Natural killer cell (primary cell): ENCODE measurements at regions not wholly inside any gene's neighbourhood (a gene's known extent, or its start where the extent isn't known, plus 50 kb on each side); places are given as distances from the start of the nearest gene placed in this dataset.

Experiments used
- ATAC-seq, 3 donors: fragments of 150-1000 bp in 2 of 3; fragments of 200-7000 bp in 1 of 3; cut with Tn5 transposase; 1 replicate in 1 of 3; 2 replicates in 2 of 3; pipeline ENCODE4 v1.10.0; 2021; ENCODE audit warnings: mild to moderate bottlenecking in 2 of 3, moderate library complexity in 2 of 3
- DNase-seq, 2 donors: peaks; one replicate each; pipeline versions ENCODE4 v3.0.0 to v3.0.0-alpha.2; 2013 to 2021; ENCODE audit warnings: mixed read lengths in 1 of 2
- H3K27ac ChIP-seq: one replicate; pipeline ENCODE4 v1.5.1; 2013; ENCODE audit warnings: mild to moderate bottlenecking, low read length
- H3K27me3 ChIP-seq: one replicate; pipeline ENCODE4 v1.6.1; 2013; ENCODE audit warnings: low read length; ENCODE audit not compliant: control insufficient read depth, insufficient read depth
- H3K36me3 ChIP-seq: one replicate; pipeline ENCODE4 v1.6.1; 2013; ENCODE audit warnings: low read length; ENCODE audit not compliant: control insufficient read depth, insufficient read depth
- H3K4me1 ChIP-seq: one replicate; pipeline ENCODE4 v1.6.1; 2013; ENCODE audit warnings: low read length; ENCODE audit not compliant: control insufficient read depth, insufficient read depth
- H3K4me3 ChIP-seq: one replicate; pipeline ENCODE4 v1.5.1; 2013; ENCODE audit warnings: low read length
- H3K9me3 ChIP-seq: one replicate; pipeline ENCODE4 v1.6.1; 2013; ENCODE audit warnings: low read length; ENCODE audit not compliant: control insufficient read depth, insufficient read depth
- H3K27ac Mint-ChIP-seq, 2 donors: one replicate each; pipeline ENCODE4 v1.8.0; 2022; ENCODE audit warnings: mild to moderate bottlenecking in 2 of 2, mixed read lengths in 2 of 2, moderate library complexity in 1 of 2
- H3K27me3 Mint-ChIP-seq, 2 donors: one replicate each; pipeline ENCODE4 v1.8.0; 2022; ENCODE audit warnings: low read depth in 2 of 2, mixed read lengths in 2 of 2
- H3K36me3 Mint-ChIP-seq: one replicate; pipeline ENCODE4 v1.8.0; 2022; ENCODE audit warnings: mixed read lengths
- H3K4me1 Mint-ChIP-seq, 2 donors: one replicate each; pipeline ENCODE4 v1.8.0; 2022; ENCODE audit warnings: mixed read lengths in 2 of 2
- H3K4me3 Mint-ChIP-seq: one replicate; pipeline ENCODE4 v1.8.0; 2022; ENCODE audit warnings: mild to moderate bottlenecking, moderate library complexity, mixed read lengths
- H3K9me3 Mint-ChIP-seq, 2 donors: one replicate each; pipeline ENCODE4 v1.8.0; 2022; ENCODE audit warnings: mixed read lengths in 2 of 2
- WGBS: methylation state at CpG from one replicate; pipeline ENCODE4 v1.1.7; 2013; ENCODE audit warnings: missing lambda C conversion rate; ENCODE audit not compliant: insufficient coverage; 5-methylcytosine and 5-hydroxymethylcytosine counted together
- intact Hi-C: fragments of 100-400 bp; cut with micrococcal nuclease; formaldehyde crosslinking; loops from one replicate; pipeline ENCODE4 v1.14.2; 2022
- TF ChIP-seq, protein P1 (sequence below): fragments of 200-600 bp; IDR thresholded peaks from one replicate; pipeline ENCODE4 v1.8.0; 2022; ENCODE audit warnings: antibody characterized with exemption

DNA sequence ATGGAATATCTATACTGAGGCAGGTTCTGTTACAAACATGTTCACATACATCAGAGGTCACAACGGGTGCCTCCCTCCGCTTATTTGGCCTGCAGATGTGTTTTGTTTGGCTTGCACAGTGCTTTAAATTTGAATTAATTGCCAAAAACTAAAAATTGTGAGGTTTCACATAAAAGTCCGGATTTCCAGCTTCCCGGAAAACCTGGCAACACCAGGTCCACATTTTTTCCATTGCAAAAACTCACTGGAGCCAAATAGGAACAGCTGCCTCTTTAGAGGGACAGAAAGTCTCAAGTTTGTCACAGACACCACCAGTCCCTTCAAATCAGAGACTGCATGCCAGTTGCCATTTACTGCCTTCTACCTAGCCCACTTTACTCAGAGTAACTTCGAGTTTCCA lies 205.9 kb upstream of the MDFIC2 start:
- DNase-seq = no peak
- TF ChIP-seq, protein P1, sequence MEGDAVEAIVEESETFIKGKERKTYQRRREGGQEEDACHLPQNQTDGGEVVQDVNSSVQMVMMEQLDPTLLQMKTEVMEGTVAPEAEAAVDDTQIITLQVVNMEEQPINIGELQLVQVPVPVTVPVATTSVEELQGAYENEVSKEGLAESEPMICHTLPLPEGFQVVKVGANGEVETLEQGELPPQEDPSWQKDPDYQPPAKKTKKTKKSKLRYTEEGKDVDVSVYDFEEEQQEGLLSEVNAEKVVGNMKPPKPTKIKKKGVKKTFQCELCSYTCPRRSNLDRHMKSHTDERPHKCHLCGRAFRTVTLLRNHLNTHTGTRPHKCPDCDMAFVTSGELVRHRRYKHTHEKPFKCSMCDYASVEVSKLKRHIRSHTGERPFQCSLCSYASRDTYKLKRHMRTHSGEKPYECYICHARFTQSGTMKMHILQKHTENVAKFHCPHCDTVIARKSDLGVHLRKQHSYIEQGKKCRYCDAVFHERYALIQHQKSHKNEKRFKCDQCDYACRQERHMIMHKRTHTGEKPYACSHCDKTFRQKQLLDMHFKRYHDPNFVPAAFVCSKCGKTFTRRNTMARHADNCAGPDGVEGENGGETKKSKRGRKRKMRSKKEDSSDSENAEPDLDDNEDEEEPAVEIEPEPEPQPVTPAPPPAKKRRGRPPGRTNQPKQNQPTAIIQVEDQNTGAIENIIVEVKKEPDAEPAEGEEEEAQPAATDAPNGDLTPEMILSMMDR = no peak
- Histone ChIP-seq H3K27ac (no peak overlapping the region), H3K9me3 (no peaks in the 10 kb centered on the region), H3K36me3 (no peaks in the 10 kb centered on the region), H3K27me3 (no peaks in the 10 kb centered on the region), H3K4me3 (no peak overlapping the region), H3K4me1 (no peaks in the 10 kb centered on the region)
- no peak for ATAC-seq
- Mint-ChIP-seq H3K4me3 (no peak overlapping the region), H3K36me3 (no peaks in the 10 kb centered on the region), H3K9me3 (no peaks in the 10 kb centered on the region), H3K27me3 (peaks cover 0 to 4% of the 10 kb centered on the region in 2 donors), H3K27ac (no peak overlapping the region), H3K4me1 (no peaks in the 10 kb centered on the region)
- intact Hi-C loops = no loop called here
- WGBS = 86% methylated on average over 5 of the region's 5 CpGs

DNA sequence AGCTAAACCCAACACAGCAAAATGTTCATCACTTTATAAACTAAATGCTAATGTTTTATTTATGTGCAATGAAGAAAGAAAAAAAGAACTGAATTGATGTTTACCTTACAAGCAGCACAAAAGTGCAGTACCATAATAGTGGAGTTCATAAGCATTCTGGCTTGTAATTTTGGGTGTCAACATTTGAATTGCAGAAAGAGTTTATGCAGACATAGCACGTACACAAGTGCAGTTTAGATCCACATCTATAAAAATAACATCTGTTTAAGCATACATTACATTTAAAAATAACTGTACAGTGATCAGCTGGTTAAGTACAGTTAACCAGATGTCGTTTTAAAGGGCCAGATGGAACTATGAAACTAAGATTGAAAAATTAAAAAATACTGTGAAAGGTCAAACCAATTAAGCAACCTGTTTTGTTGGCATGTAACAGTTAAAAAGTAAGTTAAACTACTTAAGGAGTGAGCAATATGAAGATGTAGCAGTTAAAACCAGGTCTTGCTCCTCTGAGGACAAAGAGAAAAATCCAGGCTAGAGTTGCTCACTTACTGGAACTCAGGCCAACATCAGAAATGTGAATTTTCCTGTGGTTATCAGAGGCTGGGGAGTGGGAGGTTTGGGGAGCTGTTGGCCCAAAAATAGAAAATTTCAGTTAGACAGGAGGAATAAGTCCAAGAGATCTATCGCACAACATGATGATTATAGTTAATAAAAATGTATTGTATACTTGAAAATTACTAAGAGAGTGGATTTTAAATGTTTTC lies 204.9 kb upstream of the MDFIC2 start:
- no peak for ATAC-seq
- Histone ChIP-seq H3K9me3 (no peaks in the 10 kb centered on the region), H3K27ac (no peak overlapping the region), H3K4me3 (no peak overlapping the region), H3K4me1 (no peaks in the 10 kb centered on the region), H3K27me3 (no peaks in the 10 kb centered on the region), H3K36me3 (no peaks in the 10 kb centered on the region)
- Mint-ChIP-seq H3K4me1 (no peaks in the 10 kb centered on the region), H3K27ac (no peak overlapping the region), H3K36me3 (no peaks in the 10 kb centered on the region), H3K9me3 (no peaks in the 10 kb centered on the region), H3K27me3 (peaks cover 0 to 4% of the 10 kb centered on the region in 2 donors), H3K4me3 (no peak overlapping the region)
- intact Hi-C loops = no loop called here
- WGBS = 47% methylated on average over 2 of the region's 3 CpGs
- TF ChIP-seq, protein P1 = no peak
- no peak for DNase-seq

DNA sequence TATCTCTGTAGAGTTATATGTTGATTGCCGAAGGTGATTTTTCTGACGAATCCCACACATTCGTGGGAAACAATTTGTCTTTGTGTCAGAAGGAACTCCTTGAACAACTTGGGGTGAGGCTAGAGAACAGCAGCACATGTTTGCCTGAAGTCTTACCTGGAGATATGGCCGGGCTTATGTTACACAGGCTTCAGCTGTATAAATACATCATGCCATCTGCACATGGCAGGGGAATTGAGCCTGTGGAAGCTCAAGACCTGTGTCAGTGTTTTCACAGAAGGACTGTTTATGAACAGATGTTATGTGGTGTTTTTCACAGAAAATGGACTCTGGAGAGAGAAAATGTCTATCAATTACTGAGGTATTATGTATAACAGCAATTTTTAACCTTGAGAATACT lies 203.6 kb upstream of the MDFIC2 start:
- no peak for DNase-seq
- Histone ChIP-seq H3K36me3 (no peaks in the 10 kb centered on the region), H3K4me3 (no peak overlapping the region), H3K27me3 (no peaks in the 10 kb centered on the region), H3K4me1 (no peaks in the 10 kb centered on the region), H3K27ac (no peak overlapping the region), H3K9me3 (no peaks in the 10 kb centered on the region)
- Mint-ChIP-seq H3K9me3 (no peaks in the 10 kb centered on the region), H3K27ac (no peak overlapping the region), H3K4me1 (no peaks in the 10 kb centered on the region), H3K27me3 (peaks cover 0 to 4% of the 10 kb centered on the region in 2 donors), H3K36me3 (no peaks in the 10 kb centered on the region), H3K4me3 (no peak overlapping the region)
- TF ChIP-seq, protein P1 = no peak
- intact Hi-C loops = no loop called here
- WGBS = 87% methylated on average over 4 of the region's 4 CpGs
- no peak for ATAC-seq

DNA sequence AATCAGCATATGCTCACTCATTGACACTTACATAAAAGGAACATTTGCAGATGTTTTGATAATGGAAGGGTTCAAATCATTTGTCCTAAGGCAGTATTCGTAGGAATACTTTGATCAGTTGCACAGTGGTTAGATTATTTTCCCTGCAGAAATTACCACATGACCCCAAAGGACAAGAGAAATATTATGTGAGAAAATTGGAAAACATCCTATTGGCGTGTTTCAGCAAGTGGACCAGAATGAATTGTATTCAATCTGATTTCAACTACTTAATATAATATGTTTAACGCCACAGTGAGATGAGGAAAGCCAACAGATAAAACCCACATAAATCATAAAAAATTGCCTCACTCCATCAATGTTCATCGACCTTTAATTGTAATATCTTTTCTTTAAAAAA lies 195.0 kb upstream of the MDFIC2 start:
- Histone ChIP-seq H3K27me3 (no peaks in the 10 kb centered on the region), H3K4me3 (no peak overlapping the region), H3K36me3 (no peaks in the 10 kb centered on the region), H3K27ac (no peak overlapping the region), H3K9me3 (no peaks in the 10 kb centered on the region), H3K4me1 (no peaks in the 10 kb centered on the region)
- TF ChIP-seq, protein P1 = no peak
- Mint-ChIP-seq H3K27ac (no peak overlapping the region), H3K4me1 (no peaks in the 10 kb centered on the region), H3K27me3 (no peaks in the 10 kb centered on the region), H3K36me3 (no peaks in the 10 kb centered on the region), H3K9me3 (no peaks in the 10 kb centered on the region), H3K4me3 (no peak overlapping the region)
- no peak for ATAC-seq
- WGBS = 88% methylated on average over 1 of the region's 4 CpGs
- intact Hi-C loops = no loop called here
- DNase-seq = no peak
